ENCODE measurements at regions not wholly inside any gene's neighbourhood (a gene's known extent, or its start where the extent isn't known, plus 50 kb on each side); places are given as distances from the start of the nearest gene placed in this dataset.
A peak's percentile ranks its signal among the peaks of the same experiment; 100 is the strongest.
"Not testable (repeated sequence)": the region's sequence is repeated elsewhere in the genome, so short reads cannot be mapped to it uniquely, and the experiment has no call there.

DNA sequence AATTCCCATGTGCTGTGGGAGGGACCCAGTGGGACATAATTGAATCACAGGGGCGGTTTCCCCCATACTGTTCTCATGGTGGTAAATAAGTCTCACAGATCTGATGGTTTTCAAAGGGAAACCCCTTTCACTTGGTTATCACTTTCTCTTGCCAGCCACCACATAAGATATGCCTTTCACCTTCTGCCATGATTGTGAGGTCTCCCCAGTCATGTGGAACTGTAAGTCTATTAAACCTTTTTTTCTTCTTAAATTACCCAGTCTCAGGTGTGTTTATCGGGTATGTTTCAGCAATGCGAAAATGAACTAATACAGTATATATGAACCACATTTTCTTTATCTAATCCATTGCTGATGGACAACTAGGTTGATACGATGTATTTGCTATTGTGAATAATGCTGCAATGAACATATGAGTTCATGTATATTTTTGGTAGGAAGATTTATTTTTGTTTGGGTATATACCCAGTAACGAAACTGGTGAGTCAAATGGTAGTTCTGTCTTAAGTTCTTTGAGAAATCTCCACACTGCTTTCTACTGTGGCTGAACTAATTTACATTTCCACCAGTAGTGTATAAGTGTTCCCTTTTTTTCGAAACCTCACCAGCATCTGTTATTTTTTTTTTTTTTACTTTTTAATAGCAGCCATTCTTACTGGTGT lies 70.0 kb upstream of the HGF start:
- peaks cover 11% of the 10 kb centered on the region for H3K9me3 Mint-ChIP-seq (ENCODE audit: unreplicated experiment)
- TF ChIP-seq, protein P1, sequence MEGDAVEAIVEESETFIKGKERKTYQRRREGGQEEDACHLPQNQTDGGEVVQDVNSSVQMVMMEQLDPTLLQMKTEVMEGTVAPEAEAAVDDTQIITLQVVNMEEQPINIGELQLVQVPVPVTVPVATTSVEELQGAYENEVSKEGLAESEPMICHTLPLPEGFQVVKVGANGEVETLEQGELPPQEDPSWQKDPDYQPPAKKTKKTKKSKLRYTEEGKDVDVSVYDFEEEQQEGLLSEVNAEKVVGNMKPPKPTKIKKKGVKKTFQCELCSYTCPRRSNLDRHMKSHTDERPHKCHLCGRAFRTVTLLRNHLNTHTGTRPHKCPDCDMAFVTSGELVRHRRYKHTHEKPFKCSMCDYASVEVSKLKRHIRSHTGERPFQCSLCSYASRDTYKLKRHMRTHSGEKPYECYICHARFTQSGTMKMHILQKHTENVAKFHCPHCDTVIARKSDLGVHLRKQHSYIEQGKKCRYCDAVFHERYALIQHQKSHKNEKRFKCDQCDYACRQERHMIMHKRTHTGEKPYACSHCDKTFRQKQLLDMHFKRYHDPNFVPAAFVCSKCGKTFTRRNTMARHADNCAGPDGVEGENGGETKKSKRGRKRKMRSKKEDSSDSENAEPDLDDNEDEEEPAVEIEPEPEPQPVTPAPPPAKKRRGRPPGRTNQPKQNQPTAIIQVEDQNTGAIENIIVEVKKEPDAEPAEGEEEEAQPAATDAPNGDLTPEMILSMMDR (IDR thresholded peaks at IDR 0.05), result no peak

DNA sequence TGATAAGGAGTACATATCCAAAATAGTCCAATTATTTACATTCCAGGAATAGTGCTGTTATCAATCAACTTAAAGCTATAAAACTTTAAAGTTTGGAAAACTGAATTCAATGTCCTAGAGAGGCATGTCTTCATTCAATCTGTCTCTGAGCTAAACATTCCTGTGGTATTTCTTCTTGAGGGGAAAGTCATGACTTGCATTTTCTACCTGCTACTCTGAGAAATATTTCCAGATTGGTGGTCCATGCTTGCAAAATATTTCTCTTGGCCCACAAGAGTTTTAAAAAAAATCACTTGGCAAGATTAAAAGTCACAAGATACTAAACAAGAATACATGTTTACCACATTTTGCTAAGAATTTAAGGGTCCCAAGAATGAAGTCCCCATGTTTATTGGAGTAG lies 63.6 kb upstream of the HGF start:
- Mint-ChIP-seq H3K4me3 (ENCODE audit: unreplicated experiment) (no peak overlapping the region), H3K9me3 (ENCODE audit: unreplicated experiment) (peaks cover 27% of the 10 kb centered on the region), H3K36me3 (ENCODE audit: unreplicated experiment) (peaks cover 23% of the 10 kb centered on the region), H3K4me1 (ENCODE audit: unreplicated experiment) (peaks cover 28% of the 10 kb centered on the region), H3K27ac (ENCODE audit: unreplicated experiment) (peak overlapping the region; percentile 82), H3K27me3 (ENCODE audit: unreplicated experiment) (no peaks in the 10 kb centered on the region)
- DNase-seq (ENCODE audit: extremely low spot score, unreplicated experiment), result no peak
- TF ChIP-seq, protein P1 (IDR thresholded peaks at IDR 0.05), result no peak

More for the DNA sequence above, 70.0 kb upstream of the HGF start:
- no peak overlapping the region for H3K4me3 Mint-ChIP-seq (ENCODE audit: unreplicated experiment)
- H3K27me3 Mint-ChIP-seq (ENCODE audit: unreplicated experiment), result no peaks in the 10 kb centered on the region
- H3K36me3 Mint-ChIP-seq (ENCODE audit: unreplicated experiment), result peaks cover 17% of the 10 kb centered on the region
- peaks cover 3% of the 10 kb centered on the region for H3K4me1 Mint-ChIP-seq (ENCODE audit: unreplicated experiment)
- DNase-seq (ENCODE audit: extremely low spot score, unreplicated experiment), result no peak
- H3K27ac Mint-ChIP-seq (ENCODE audit: unreplicated experiment), result no peak overlapping the region

DNA sequence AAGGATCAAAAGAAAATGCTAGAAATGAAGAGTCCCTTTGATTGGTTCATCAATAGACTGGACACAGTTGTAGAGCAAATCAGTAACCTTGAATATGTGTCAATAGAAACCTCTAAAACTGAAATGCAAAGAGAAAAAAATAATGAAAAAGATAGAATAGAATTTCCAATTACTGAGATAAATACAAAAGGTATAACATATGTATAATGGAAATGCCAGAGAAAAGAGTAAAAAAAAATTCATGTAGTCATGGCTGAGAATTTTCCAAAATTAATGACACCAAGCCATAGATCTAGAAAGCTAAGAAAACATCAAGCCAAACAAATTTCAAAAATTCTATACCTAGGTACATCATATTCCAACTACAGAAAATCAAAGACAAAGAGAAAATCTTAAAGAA lies 62.0 kb upstream of the HGF start:
- peaks cover 38% of the 10 kb centered on the region for H3K9me3 Mint-ChIP-seq (ENCODE audit: unreplicated experiment)
- DNase-seq (ENCODE audit: extremely low spot score, unreplicated experiment), result no peak
- no peak overlapping the region for H3K4me3 Mint-ChIP-seq (ENCODE audit: unreplicated experiment)
- TF ChIP-seq, protein P1 (IDR thresholded peaks at IDR 0.05), result no peak
- H3K36me3 Mint-ChIP-seq (ENCODE audit: unreplicated experiment), result peaks cover 33% of the 10 kb centered on the region
- peaks cover 26% of the 10 kb centered on the region for H3K4me1 Mint-ChIP-seq (ENCODE audit: unreplicated experiment)
- H3K27me3 Mint-ChIP-seq (ENCODE audit: unreplicated experiment), result no peaks in the 10 kb centered on the region
- H3K27ac Mint-ChIP-seq (ENCODE audit: unreplicated experiment), result no peak overlapping the region

DNA sequence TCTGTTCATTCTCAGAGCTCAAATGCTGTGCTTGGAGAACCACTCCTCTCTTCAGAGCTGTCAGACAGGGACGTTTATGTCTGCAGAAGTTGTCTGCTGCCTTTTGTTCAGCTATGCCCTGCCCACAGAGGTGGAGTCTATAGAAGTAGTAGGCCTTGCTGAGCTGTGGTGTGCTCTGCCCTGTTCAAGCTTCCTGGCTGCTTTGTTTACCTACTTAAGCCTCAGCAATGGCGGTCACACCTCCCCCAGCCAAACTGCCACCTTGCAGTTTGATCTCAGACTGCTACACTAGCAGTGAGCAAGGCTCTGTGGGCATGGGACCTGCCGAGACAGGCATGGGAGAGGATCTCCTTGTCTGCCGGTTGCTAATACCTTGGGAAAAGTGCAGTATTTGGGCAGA lies 59.7 kb upstream of the HGF start:
- DNase-seq (ENCODE audit: extremely low spot score, unreplicated experiment); H3K27ac Mint-ChIP-seq (ENCODE audit: unreplicated experiment); H3K4me3 Mint-ChIP-seq (ENCODE audit: unreplicated experiment); H3K27me3 Mint-ChIP-seq (ENCODE audit: unreplicated experiment): not testable (repeated sequence)
- Mint-ChIP-seq H3K36me3 (ENCODE audit: unreplicated experiment) (peaks cover 44% of the 10 kb centered on the region), H3K4me1 (ENCODE audit: unreplicated experiment) (peaks cover 26% of the 10 kb centered on the region), H3K9me3 (ENCODE audit: unreplicated experiment) (peaks cover 41% of the 10 kb centered on the region)

DNA sequence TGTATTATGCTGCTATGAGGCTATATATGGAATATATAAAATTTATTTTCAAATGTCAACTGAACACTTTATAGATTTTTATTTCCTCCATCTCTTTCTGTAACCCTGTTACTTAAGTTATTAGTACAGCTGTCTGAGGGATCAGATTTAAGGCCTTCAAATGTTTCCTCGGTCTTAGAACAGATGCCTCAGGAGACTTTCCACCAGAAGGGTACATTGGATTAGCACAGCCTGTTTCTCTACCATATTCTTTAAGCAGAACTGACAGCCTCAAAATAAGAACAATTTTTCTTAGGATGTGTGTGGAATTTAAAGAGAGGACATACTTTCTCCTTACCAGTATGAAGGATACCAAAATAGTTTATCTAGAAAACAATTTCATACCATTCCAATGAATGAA lies 53.0 kb upstream of the HGF start:
- DNase-seq (ENCODE audit: extremely low spot score, unreplicated experiment), result no peak
- H3K27ac Mint-ChIP-seq (ENCODE audit: unreplicated experiment), result peak overlapping the region; percentile 58
- H3K9me3 Mint-ChIP-seq (ENCODE audit: unreplicated experiment), result peaks cover 15% of the 10 kb centered on the region
- H3K27me3 Mint-ChIP-seq (ENCODE audit: unreplicated experiment), result no peaks in the 10 kb centered on the region
- H3K4me1 Mint-ChIP-seq (ENCODE audit: unreplicated experiment), result peaks cover 14% of the 10 kb centered on the region
- TF ChIP-seq, protein P1 (IDR thresholded peaks at IDR 0.05), result no peak
- H3K4me3 Mint-ChIP-seq (ENCODE audit: unreplicated experiment), result no peak overlapping the region
- peaks cover 19% of the 10 kb centered on the region for H3K36me3 Mint-ChIP-seq (ENCODE audit: unreplicated experiment)

Data from osteocyte (in vitro differentiated cells).